ENCODE measurements at regions not wholly inside any gene's neighbourhood (a gene's known extent, or its start where the extent isn't known, plus 50 kb on each side); places are given as distances from the start of the nearest gene placed in this dataset.
A peak's percentile ranks its signal among the peaks of the same experiment; 100 is the strongest.
"Not testable (repeated sequence)": the region's sequence is repeated elsewhere in the genome, so short reads cannot be mapped to it uniquely, and the experiment has no call there.

DNA sequence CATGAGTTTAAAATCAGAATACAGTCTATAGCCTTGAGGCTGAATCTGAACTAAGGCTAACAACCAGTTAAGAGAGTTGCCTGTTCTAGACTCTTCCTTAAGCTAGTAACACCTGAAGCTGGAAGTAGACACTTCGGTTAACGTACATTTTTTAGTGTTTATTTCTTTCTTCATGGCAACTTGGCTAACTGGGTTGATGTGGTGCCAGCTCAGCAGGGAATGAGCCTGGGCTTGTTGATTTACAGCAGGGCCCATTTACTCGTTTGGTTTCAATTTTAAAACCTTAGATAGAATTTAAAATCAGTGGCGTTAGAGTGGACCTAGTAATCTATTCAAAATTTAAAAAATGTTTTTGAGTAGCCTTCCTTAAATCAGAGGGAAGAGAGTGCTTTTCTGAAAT lies 137.6 kb upstream of the ESX1 start:
- DNase-seq (ENCODE audit: low read depth in 4 of 4, low spot score in 2 of 4), result no peak

DNA sequence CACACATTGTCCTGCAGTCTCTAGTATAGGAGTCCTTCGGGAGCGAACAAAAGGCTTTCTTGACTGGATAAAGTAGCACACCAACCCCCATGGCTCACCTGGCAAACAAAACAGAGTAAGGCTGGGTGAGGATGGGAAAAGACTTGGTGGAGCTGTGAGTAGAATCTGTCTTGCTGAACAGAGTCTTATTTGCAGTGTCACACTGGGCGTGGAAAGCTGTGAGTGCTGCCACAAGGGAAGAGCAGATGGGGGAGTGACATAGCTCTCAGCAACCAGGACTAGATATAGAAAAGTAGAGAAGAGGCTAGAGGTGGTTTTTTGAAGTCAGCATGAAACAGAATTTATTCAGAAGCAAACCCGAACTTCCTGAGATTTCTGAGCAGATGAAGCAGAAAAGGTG lies 137.2 kb upstream of the ESX1 start:
- no peak for DNase-seq (ENCODE audit: low read depth in 4 of 4, low spot score in 2 of 4)

GRCh38 chrX:104376937-104377336 lies 122.2 kb upstream of the ESX1 start:
- DNase-seq (ENCODE audit: low read depth in 4 of 4, low spot score in 2 of 4), result no peak

DNA sequence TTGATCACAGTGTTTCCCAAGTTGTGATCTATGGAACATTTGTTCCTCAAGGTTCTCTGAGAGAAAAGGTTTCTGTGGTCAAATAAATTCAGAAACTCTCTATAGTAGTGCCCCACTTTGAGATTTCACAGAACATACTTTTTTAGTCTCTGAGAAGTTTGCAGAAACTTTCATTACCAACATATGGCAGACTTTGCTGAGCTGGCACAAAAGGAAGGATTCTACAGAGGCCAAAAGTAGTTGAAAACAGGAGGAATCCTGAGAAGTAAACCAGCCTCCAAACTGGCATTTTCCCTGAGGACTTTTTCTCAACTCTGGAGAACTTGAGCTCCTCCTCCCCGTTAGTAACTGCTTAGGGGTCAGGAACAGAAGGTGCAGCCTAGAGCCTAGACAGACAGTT lies 117.8 kb upstream of the ESX1 start:
- DNase-seq (ENCODE audit: low read depth in 4 of 4, low spot score in 2 of 4), result no peak

DNA sequence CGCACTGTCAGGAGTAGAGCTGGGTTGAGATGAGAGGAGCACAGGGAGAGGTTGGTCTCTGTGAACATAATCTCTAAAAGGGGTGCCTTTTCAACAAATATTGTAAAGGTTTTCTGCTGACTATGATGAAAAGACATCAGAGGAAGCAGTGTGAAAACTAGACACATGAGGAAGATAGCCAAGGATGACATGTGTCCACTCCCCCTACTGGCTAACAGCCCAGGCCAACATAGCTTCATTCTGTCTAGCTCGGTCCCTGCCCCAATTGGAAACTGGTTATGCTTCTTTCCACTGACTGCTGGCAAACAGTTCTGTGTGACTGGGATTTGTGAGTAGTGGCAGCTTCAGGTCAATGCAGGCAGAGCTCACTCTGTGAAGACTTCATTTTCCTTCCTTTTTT lies 115.4 kb upstream of the ESX1 start:
- DNase-seq (ENCODE audit: low read depth in 4 of 4, low spot score in 2 of 4), result no peak

DNA sequence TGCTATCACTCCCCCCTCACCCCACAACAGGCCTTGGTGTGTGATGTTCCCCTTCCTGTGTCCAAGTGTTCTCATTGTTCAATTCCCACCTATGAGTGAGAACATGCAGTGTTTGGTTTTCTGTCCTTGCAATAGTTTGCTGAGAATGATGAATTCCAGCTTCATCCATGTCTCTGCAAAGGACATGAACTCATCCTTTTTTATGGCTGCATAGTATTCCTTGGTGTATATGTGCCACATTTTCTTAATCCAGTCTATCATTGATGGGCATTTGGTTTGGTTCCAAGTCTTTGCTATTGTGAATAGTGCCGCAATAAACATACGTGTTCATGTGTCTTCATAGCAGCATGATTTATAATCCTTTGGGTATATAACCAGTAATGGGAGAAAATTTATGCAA lies 106.0 kb upstream of the ESX1 start:
- DNase-seq (ENCODE audit: low read depth in 4 of 4, low spot score in 2 of 4), result not testable (repeated sequence)

DNA sequence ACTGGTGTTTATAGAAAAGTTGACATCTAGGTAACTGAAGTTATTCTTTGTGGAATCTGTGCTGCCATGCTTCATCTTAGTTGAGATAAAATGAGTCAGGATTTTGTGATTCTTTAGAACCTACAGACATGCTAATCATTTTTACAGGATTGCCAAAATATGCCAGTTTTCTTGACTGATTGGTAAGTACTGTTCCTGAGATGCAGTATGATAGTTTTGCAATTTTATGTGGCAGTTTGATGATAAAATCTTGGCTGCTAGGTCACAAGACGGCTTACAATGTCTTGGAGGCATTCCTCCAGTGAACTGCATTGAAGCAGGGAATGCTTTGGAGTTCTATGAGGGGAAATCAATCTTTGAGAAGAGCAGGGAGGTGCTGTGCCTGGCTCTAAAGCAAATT lies 104.4 kb upstream of the ESX1 start:
- no peak for DNase-seq (ENCODE audit: low read depth in 4 of 4, low spot score in 2 of 4)

GRCh38 chrX:104351173-104351769 lies 96.5 kb upstream of the ESX1 start:
- DNase-seq (ENCODE audit: low read depth in 4 of 4, low spot score in 2 of 4), result no peak

DNA sequence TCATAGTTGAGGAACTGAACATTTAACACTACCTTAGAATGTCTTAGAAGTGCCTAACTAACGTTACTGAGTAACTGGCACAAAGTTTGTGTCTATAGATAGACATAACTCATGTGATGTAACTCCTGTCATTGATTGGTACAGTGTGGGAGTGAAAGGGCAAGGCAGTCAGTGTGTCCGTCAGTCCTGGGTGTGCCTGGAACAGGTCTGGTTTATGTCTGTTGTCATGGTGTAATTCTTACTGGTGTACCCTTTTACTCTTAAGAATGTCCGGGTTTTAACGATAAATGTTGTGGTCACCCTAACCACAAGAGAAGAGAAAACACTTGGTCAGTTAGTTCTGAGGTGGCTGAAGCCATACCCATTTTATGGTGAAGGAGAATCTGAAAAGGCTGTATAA lies 93.1 kb upstream of the ESX1 start:
- no peak for DNase-seq (ENCODE audit: low read depth in 4 of 4, low spot score in 2 of 4)

GRCh38 chrX:104343428-104344129 lies 88.8 kb upstream of the ESX1 start:
- peak in 3 of 4 donors; percentile 6 to 28 (median 16) for DNase-seq (ENCODE audit: low read depth in 4 of 4, low spot score in 2 of 4)

DNA sequence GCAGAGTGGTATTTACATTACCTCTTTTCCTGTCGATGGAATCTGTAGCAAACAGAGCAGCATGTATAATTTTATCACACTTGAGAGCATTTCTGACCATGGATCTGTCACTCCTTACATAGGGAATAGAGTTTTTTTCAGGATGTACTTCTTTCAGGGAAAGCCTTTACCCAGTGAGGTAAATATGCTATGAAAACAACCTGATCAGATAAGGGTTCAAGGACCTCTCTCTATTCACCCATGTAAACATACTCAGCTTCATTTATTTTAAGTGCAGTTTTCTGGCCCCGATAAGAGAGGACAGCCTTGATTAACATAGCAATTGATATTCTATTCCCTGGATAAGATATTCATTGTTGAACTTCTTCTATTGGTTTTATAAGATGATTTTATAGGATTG lies 87.3 kb upstream of the ESX1 start:
- DNase-seq (ENCODE audit: low read depth in 4 of 4, low spot score in 2 of 4), result no peak

DNA sequence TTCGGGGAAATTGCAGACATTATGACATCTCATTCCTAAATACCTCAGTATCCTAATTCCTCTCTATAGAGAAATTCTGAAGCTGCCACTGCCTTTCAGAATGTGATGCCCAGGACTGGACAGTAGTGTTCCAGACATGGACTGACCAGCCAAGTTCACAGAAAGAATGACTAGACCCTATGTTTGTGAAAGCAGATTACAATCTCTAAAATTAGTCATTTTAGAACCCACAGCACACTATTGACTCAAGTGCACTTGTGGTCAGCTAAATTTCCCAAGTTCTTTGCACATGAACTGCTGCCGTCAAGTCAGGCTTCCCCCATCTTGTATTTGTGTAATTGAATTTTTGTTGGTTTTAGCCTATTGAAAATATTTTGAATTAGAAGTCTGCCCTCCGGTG lies 81.0 kb upstream of the ESX1 start:
- DNase-seq (ENCODE audit: low read depth in 4 of 4, low spot score in 2 of 4), result no peak

GRCh38 chrX:104334971-104335370 lies 80.2 kb upstream of the ESX1 start:
- DNase-seq (ENCODE audit: low read depth in 4 of 4, low spot score in 2 of 4), result no peak

GRCh38 chrX:104330966-104331365 lies 76.2 kb upstream of the ESX1 start:
- no peak for DNase-seq (ENCODE audit: low read depth in 4 of 4, low spot score in 2 of 4)

DNA sequence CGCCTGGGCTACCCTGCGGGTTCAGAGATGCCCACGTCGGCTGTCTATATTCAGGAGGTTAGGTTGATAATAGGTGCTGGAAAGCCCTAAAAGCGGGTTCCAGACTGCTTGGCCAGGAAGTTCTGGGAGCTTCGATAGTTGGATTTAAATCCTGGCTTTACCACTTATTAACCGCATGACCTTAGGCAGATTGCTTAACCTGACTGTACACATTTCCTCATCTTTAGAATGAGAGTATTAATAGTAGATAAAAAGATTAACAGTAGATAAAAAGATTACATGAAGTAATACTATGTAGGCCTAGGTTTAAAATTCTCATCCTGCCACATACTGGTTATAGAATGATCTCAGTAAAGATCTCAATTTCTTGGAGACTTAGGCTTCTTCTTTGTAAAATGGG lies 75.0 kb upstream of the ESX1 start:
- DNase-seq (ENCODE audit: low read depth in 4 of 4, low spot score in 2 of 4), result no peak

DNA sequence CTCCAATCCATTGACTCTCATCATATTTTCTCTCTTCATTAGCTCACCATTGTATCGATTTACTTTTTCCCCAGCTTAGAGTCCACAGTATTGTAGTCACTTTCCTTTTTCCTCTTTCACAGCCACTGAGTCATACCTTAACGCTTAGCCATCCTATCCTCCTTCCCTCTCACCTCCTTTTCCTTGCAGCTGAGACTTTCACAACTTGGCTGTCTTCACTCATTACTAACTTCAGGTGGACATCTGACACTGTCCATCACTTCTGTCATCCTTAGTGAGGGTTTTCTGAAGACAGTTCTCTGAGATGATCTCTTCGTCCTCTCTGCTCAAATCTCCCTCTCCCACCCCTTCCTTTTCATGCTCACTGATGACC lies 70.5 kb upstream of the ESX1 start:
- no peak for DNase-seq (ENCODE audit: low read depth in 4 of 4, low spot score in 2 of 4)

DNA sequence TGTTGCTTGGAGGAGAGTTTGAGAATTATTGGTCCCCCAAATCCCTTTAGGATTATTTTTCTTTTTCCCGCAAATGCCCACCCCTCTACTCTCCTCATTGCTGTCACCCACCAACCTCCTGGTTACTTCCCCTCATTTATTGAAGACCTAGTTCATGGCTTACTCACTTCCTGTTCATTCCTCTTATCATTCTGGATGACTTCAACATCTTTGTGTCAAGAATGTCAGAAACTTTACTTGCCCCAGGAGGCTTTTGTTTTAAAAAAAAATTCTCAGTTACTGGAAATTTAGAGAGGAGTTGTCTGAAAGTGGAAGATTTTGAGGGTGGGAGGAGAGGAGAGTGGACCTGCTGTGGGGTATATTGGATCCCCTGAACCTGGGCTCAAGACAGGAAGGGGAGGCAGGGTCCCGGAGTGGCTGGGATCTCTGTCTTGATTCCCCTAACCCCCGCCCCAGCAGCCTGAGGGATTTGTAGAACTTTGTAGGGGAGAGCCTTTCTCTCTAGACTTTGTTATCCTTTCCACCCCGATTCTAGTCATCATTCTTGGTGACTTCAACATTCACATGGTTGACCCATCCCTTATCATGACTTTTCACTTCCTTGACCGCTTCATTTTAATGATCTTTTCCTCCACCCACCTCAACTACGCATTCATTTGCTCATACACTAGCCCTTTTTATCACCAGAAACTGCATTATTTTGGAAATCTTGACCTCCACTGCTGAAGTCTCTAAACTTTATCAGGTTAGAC lies 69.9 kb upstream of the ESX1 start:
- DNase-seq (ENCODE audit: low read depth in 4 of 4, low spot score in 2 of 4), result no peak

GRCh38 chrX:104319346-104319745 lies 64.6 kb upstream of the ESX1 start:
- DNase-seq (ENCODE audit: low read depth in 4 of 4, low spot score in 2 of 4), result no peak

GRCh38 chrX:104318330-104319009 lies 63.7 kb upstream of the ESX1 start:
- DNase-seq (ENCODE audit: low read depth in 4 of 4, low spot score in 2 of 4), result no peak

GRCh38 chrX:104316739-104317138 lies 62.0 kb upstream of the ESX1 start:
- DNase-seq (ENCODE audit: low read depth in 4 of 4, low spot score in 2 of 4), result no peak

GRCh38 chrX:104315555-104315954 lies 60.8 kb upstream of the ESX1 start:
- DNase-seq (ENCODE audit: low read depth in 4 of 4, low spot score in 2 of 4), result no peak

Measured in left renal cortex interstitium (tissue), 4 donors.